Stomach (tissue), 8 donors: ENCODE measurements at regions not wholly inside any gene's neighbourhood (a gene's known extent, or its start where the extent isn't known, plus 50 kb on each side); places are given as distances from the start of the nearest gene placed in this dataset.

Experiments
- DNase-seq, 2 donors: peaks; one replicate each; pipeline versions ENCODE4 v3.0.0 to v3.0.0-alpha.2; 2013 to 2019
- H3K27ac ChIP-seq, 5 donors: fragments of 200-600 bp in 4 of 5; sonication (generic) in 4 of 5; one replicate each; pipeline ENCODE4 v1.5.1; 2013 to 2019; ENCODE audit warnings: mild to moderate bottlenecking in 1 of 5, moderate library complexity in 1 of 5
- H3K27me3 ChIP-seq, 3 donors: fragments of 200-600 bp; sonication (generic); one replicate each; pipeline ENCODE4 v1.5.1; 2017 to 2019; ENCODE audit warnings: mixed run types in 1 of 3
- H3K36me3 ChIP-seq, 4 donors: fragments of 200-600 bp; sonication (generic); 1 replicate in 3 of 4; 2 replicates in 1 of 4; pipeline ENCODE4 v1.5.1; 2016 to 2019
- H3K4me1 ChIP-seq, 4 donors: fragments of 200-600 bp; sonication (generic); one replicate each; pipeline ENCODE4 v1.5.1; 2016 to 2019
- H3K4me3 ChIP-seq, 4 donors: fragments of 200-600 bp; sonication (generic) in 3 of 4; one replicate each; pipeline ENCODE4 v1.5.1; 2016 to 2019; ENCODE audit warnings: mild to moderate bottlenecking in 1 of 4
- H3K9me3 ChIP-seq, 4 donors: fragments of 200-600 bp; sonication (generic); one replicate each; pipeline ENCODE4 v1.5.1; 2016 to 2019
- EP300 ChIP-seq: sonication (generic); formaldehyde crosslinking; IDR thresholded peaks from one replicate; pipeline ENCODE4 v1.6.1; 2017; ENCODE audit warnings: antibody characterized with exemption
- POLR2A ChIP-seq, 4 donors: fragments of 450-650 bp; IDR thresholded peaks; one replicate each; pipeline ENCODE4 v1.6.1; 2016; ENCODE audit warnings: antibody characterized with exemption in 4 of 4, control low read depth in 2 of 4, mild to moderate bottlenecking in 1 of 4, moderate library complexity in 1 of 4
- POLR2AphosphoS5 ChIP-seq, 3 donors: sonication (generic); formaldehyde crosslinking; IDR thresholded peaks; one replicate each; pipeline ENCODE4 v1.6.1; 2016; ENCODE audit warnings: antibody characterized with exemption in 3 of 3
- WGBS, 5 donors: extraction: QIAGEN DNeasy Blood & Tissue Kit in 3 of 5; methylation state at CpG; one replicate each; pipeline versions ENCODE4 v1.1.5 to v1.1.7; 2013 to 2018; 5-methylcytosine and 5-hydroxymethylcytosine counted together
- intact Hi-C: fragments of 100-400 bp; cut with DNase I; formaldehyde crosslinking; loops from one replicate; pipeline ENCODE4 v1.15.1; 2023; ENCODE audit warnings: low total_unique reads
- TF ChIP-seq, protein P1 (sequence below), 7 experiments: fragments of 450-650 bp in 4 of 7; fragments of 200-600 bp in 3 of 7; sonication (generic) in 3 of 7; IDR thresholded peaks; one replicate each; pipeline ENCODE4 v1.5.1; 2016 to 2019; ENCODE audit warnings: antibody characterized with exemption in 7 of 7, control low read depth in 2 of 7, mild to moderate bottlenecking in 1 of 7
- donor health status: healthy with polysubstance abuse.
- donor health status: Bipolar disorder and iron deficiency.
- donor health status: healthy.

DNA sequence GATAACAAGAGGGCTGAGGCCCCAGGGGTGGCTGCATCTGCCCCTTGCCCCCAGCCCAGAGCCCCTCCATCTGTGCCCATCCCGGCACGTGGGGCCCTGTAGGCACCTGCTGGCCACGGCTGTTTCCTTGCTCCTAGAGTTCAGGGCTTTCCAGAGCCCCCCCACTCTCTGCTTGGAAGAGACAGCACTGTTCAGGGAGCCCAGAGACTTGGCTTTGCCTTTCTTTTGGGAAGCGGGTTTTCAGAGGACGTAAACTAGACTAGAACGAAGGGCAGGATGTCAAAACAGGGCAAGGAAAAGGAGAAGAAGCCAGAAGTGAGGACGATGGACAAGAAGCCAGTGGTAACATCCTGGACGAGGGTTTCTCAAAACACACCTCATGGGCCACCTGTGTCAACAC, 163.3 kb upstream of the LHX5 start:
- TF ChIP-seq EP300 (no peak), POLR2A (IDR thresholded peaks at IDR 0.05) (no peak), POLR2AphosphoS5 (IDR thresholded peaks at IDR 0.05) (no peak)
- peaks cover 0 to 61% (median 18%) of the 10 kb centered on the region in 3 donors for H3K27me3 ChIP-seq
- intact Hi-C loops, result no loop called here
- no peak overlapping the region for H3K4me3 ChIP-seq
- no peak overlapping the region for H3K27ac ChIP-seq
- 38 to 53% (median 47%) methylated on average over 7 to 8 of the region's 8 CpGs for WGBS, 5 donors
- H3K9me3 ChIP-seq, result peaks cover 0 to 27% (median 21%) of the 10 kb centered on the region in 4 donors
- DNase-seq, result no peak
- peaks cover 0 to 7% (median 0%) of the 10 kb centered on the region in 4 donors for H3K4me1 ChIP-seq
- H3K36me3 ChIP-seq, result no peaks in the 10 kb centered on the region

DNA sequence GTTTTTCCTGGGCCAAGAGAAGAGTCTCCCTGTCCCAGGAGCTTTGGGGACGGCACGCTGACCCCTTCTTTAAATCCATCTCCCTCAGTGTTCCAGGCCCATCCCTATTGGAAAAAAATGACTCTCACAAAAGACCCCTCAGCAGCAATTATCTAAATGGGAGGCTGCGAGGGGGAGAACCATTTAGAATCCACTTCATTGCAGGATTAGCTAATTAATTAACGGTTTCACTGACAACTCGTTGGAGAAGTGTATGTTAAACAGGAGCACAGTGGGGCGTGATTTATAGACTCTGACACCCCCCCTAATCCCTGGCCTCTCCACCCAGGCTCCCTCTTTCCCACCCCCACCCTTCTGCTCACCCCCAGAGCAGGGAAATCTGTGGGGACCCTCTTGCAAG, 162.8 kb upstream of the LHX5 start:
- no peak overlapping the region for H3K27ac ChIP-seq
- no peaks in the 10 kb centered on the region for H3K36me3 ChIP-seq
- DNase-seq, result no peak
- H3K4me1 ChIP-seq, result peaks cover 0 to 7% (median 0%) of the 10 kb centered on the region in 4 donors
- 35 to 49% (median 39%) methylated on average over 6 of the region's 6 CpGs for WGBS, 5 donors
- H3K27me3 ChIP-seq, result peaks cover 0 to 56% (median 18%) of the 10 kb centered on the region in 3 donors
- H3K4me3 ChIP-seq, result no peak overlapping the region
- TF ChIP-seq POLR2AphosphoS5 (IDR thresholded peaks at IDR 0.05) (no peak), POLR2A (IDR thresholded peaks at IDR 0.05) (no peak), EP300 (no peak)
- TF ChIP-seq, protein P1, sequence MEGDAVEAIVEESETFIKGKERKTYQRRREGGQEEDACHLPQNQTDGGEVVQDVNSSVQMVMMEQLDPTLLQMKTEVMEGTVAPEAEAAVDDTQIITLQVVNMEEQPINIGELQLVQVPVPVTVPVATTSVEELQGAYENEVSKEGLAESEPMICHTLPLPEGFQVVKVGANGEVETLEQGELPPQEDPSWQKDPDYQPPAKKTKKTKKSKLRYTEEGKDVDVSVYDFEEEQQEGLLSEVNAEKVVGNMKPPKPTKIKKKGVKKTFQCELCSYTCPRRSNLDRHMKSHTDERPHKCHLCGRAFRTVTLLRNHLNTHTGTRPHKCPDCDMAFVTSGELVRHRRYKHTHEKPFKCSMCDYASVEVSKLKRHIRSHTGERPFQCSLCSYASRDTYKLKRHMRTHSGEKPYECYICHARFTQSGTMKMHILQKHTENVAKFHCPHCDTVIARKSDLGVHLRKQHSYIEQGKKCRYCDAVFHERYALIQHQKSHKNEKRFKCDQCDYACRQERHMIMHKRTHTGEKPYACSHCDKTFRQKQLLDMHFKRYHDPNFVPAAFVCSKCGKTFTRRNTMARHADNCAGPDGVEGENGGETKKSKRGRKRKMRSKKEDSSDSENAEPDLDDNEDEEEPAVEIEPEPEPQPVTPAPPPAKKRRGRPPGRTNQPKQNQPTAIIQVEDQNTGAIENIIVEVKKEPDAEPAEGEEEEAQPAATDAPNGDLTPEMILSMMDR (IDR thresholded peaks at IDR 0.05), result no peak
- H3K9me3 ChIP-seq, result peaks cover 2 to 32% (median 26%) of the 10 kb centered on the region in 4 donors
- intact Hi-C loops, result no loop called here

DNA sequence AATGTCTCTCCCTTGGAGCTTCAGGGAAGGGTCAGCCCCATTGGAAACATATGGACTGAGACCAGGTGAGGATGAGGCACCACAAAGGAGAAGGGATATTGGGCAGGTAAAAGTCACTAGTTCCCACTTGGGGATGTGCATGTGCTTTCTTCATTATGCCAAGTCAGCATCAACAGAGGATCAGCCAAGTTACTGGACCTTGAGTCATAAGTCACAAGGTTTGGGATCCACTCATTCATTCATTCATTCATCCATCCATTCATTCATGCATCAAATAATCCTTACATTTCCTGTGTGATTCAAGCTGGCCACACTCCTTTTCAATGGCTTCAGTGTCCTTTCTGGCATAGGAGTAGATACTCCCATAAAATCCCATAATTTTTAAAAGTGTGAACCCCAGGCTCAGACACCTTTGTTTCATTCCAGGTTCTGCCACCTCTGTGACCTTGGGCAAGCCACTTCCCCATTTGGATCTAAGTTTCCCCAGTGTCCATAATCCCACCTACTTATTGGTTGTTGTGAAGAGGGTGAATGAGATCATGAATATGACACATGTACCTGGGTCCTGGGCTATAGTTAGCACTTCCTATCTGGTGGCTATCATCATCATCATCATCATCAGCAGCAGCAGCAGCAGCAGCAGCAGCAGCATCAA, 162.1 kb upstream of the LHX5 start:
- DNase-seq, result no peak
- Histone ChIP-seq H3K9me3 (peaks cover 5 to 39% (median 33%) of the 10 kb centered on the region in 4 donors), H3K27me3 (peaks cover 0 to 49% (median 18%) of the 10 kb centered on the region in 3 donors), H3K36me3 (no peaks in the 10 kb centered on the region), H3K4me3 (no peak overlapping the region), H3K4me1 (peaks cover 0 to 7% (median 0%) of the 10 kb centered on the region in 4 donors), H3K27ac (no peak overlapping the region)
- TF ChIP-seq POLR2AphosphoS5 (IDR thresholded peaks at IDR 0.05) (no peak), EP300 (no peak), POLR2A (IDR thresholded peaks at IDR 0.05) (no peak)
- TF ChIP-seq, protein P1 (IDR thresholded peaks at IDR 0.05), result no peak
- intact Hi-C loops, result no loop called here

DNA sequence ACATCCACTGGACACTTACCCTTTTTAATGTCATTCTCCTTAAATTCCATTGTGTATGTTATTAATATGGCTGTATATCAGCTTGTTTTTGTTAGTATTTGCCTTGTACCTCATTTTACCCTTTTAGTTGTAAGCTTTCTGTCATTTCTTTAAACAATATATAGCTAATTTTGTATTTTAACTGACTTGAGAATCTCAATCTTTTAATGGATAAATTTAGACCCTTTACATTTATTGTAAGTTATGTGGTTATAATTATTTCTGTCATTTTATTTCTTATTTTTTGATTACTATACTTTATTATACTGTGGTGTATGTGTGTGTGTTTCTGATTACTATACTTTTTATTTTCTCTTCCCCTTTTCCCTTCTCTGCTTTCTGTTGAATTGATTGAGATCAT, 159.0 kb upstream of the LHX5 start:
- intact Hi-C loops, result no loop called here
- H3K36me3 ChIP-seq, result no peaks in the 10 kb centered on the region
- peaks cover 10 to 67% (median 54%) of the 10 kb centered on the region in 4 donors for H3K9me3 ChIP-seq
- no peak overlapping the region for H3K27ac ChIP-seq
- H3K4me3 ChIP-seq, result no peak overlapping the region
- DNase-seq, result no peak
- peaks cover 0 to 17% (median 6%) of the 10 kb centered on the region in 3 donors for H3K27me3 ChIP-seq
- TF ChIP-seq POLR2AphosphoS5 (IDR thresholded peaks at IDR 0.05), result no peak
- no peak for TF ChIP-seq POLR2A (IDR thresholded peaks at IDR 0.05)
- TF ChIP-seq EP300, result no peak
- TF ChIP-seq, protein P1 (IDR thresholded peaks at IDR 0.05), result no peak
- no peaks in the 10 kb centered on the region for H3K4me1 ChIP-seq

DNA sequence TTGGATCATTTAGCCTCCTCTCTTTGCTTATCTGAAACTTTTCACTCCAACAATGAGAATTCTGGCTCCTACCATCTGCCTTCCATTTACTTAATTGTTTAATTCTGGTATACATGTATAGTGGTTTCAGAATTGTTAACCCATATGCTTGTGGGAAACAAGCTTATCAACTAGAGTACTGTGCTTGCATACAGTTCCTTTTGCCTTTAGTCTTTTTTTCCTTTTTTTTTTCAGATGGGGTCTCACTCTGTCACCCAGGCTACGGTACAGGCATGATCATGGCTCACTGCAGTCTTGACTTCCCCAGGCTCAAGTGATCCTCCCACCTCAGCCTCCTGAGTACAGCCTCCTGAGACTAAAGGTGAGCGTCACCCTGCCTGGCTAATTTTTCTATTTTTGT, 153.8 kb upstream of the LHX5 start:
- H3K4me1 ChIP-seq, result no peaks in the 10 kb centered on the region
- H3K9me3 ChIP-seq, result peaks cover 12 to 63% (median 54%) of the 10 kb centered on the region in 4 donors
- TF ChIP-seq POLR2AphosphoS5 (IDR thresholded peaks at IDR 0.05) (no peak), POLR2A (IDR thresholded peaks at IDR 0.05) (no peak), EP300 (no peak)
- TF ChIP-seq, protein P1 (IDR thresholded peaks at IDR 0.05), result no peak
- DNase-seq, result no peak
- intact Hi-C loops, result no loop called here
- H3K27ac ChIP-seq, result no peak overlapping the region
- H3K4me3 ChIP-seq, result no peak overlapping the region
- no peaks in the 10 kb centered on the region for H3K36me3 ChIP-seq
- WGBS, 5 donors, result 75 to 90% (median 84%) methylated on average over 2 of the region's 2 CpGs
- H3K27me3 ChIP-seq, result peaks cover 0 to 13% (median 0%) of the 10 kb centered on the region in 3 donors
